Occipital lobe (tissue), 1 donor: ENCODE measurements at regions not wholly inside any gene's neighbourhood (a gene's known extent, or its start where the extent isn't known, plus 50 kb on each side); places are given as distances from the start of the nearest gene placed in this dataset.

Experiments used
- DNase-seq: peaks from one replicate; lab custom pipeline; 2025; lab: John Stamatoyannopoulos, UW

DNA sequence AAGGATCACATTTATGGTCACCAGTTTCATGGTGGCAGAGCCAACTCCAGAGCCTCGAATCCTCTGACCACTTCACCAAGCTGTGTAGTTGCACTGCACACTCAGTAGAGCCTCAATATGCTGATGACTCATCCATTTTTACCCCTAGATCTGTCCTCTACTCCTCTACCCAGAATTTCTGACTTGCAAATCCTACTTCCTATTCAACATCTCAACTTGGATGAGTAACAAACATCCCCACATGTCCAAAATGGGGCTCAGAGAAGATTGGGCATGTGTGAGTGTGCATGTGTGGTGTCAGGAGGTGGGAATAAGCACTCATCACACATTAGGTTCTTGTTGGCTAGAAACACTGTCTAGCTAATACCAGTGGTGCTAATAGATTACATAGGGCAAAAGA lies 57.8 kb upstream of the IGFBP2 start:
- DNase-seq: no peak

DNA sequence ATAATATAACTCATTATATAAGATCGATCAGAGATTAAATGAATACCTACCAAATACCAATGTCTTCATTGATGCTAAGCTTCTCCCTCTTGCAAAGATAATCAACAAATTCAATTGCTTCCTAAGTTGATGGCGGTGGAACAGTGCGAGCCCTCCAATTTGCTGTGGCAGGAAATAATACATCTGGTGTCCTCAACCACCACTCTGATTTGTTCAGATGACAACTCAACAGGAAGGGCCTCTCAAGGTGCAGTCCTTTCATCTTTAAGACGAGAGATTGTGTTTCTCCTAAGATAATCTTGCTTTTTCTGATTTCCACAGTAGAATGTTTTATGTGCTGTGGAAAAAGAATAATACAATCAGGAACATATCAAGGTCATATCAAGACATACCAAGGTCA lies 56.6 kb upstream of the IGFBP2 start:
- DNase-seq: no peak

- no peak for DNase-seq
Observed at GRCh38 chr2:216578325-216578724, 54.9 kb upstream of the IGFBP2 start.

- no peak for DNase-seq
Observed at GRCh38 chr2:216583147-216583546, 50.1 kb upstream of the IGFBP2 start.
